CD4-positive, alpha-beta T cell treated with Interleukin-6 at 100 ng/mL for 8 hours (primary cell): ENCODE measurements at regions not wholly inside any gene's neighbourhood (a gene's known extent, or its start where the extent isn't known, plus 50 kb on each side); places are given as distances from the start of the nearest gene placed in this dataset.

Experiments
- DNase-seq: peaks from one replicate; pipeline ENCODE4 v3.0.0-alpha.2; 2020; ENCODE audit warnings: mixed read lengths, low spot score

- no peak for DNase-seq
Measured at GRCh38 chr2:134124047-134124753, 129.7 kb upstream of the MGAT5 start.

DNA sequence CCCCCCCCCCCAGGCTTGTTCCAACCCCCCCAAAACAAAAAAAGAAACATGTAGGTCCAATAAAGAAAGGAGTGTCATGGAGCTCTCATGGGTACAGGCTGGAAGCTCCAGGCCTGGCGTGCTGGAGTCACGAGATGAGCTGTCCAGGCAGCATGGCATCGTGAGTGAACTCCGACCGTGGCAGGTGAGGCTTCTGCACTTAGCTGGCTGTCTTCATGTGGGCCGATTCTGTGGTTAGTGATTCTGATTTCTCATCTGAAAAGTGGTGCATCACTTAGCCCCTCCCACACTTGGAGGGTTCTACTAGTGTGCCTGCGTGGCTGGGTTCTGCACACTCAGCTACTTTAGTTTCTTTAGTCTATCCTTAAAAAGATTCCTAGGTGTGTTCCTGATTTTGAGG is 126.4 kb upstream of the MGAT5 start:
- DNase-seq = peak; percentile 62

DNA sequence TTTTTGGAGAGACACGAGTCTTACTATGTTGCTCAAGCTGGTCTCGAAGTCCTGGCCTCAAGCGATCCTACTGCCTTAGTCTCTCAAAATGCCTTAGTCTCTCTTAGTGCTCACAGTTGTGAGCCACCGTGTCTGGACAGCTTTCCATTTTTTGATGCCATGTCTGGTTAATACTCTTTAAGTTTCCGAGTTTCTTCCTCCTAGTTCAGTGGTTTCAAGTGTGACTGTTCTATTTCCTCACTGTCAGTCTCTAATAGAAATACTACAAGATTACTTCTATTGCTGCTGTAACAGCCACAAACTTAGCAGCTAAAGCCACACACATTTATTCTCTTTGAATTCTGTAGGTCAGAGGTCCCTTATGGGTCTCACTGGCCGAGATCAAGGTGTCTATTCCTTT is 125.1 kb upstream of the MGAT5 start:
- DNase-seq = no peak

GRCh38 chr2:134129900-134130537 is 123.9 kb upstream of the MGAT5 start:
- no peak for DNase-seq

GRCh38 chr2:134131681-134132489 is 122.0 kb upstream of the MGAT5 start:
- DNase-seq = no peak

DNA sequence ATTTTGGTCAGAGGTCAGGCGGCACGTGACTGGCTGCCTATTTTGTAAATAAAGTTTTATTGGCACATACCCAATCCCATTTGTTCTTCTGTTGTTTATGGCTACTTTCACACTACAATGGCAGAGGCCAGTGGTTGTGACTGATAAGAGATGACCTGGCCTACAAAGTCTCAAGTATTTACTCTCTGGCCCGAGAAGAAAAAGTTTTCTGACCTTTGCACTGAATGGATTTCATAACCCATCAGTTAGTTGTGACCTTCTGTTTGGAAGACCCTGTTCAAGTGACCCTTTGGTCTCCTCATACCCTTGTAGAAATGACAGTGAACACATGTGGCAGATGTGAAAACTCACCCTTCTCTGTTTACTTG is 121.4 kb upstream of the MGAT5 start:
- DNase-seq = no peak

- DNase-seq = no peak
Measured at GRCh38 chr2:134133622-134134312, 120.1 kb upstream of the MGAT5 start.

- DNase-seq = no peak
Measured at GRCh38 chr2:134134313-134134706, 119.6 kb upstream of the MGAT5 start.

GRCh38 chr2:134134827-134135226 is 119.0 kb upstream of the MGAT5 start:
- no peak for DNase-seq

DNA sequence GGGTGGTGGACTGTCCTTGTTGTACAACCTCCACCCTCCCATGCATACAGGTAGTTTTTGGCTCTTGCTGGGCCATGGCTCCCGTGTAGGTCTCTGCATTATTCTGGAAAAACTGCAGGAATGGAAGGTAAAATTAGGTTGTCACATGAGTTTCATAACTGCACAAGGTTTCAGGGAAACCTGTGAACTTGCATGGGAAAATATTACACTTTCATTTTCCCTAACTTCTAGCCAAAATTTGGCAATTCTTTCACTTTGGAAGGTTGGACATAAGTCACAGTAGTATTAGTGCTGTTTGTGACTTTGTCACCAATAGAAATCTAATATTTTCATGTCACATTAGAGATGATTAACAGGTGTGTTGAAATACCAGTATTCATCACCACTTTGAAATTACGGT is 118.1 kb upstream of the MGAT5 start:
- DNase-seq = no peak

GRCh38 chr2:134136731-134137130 is 117.1 kb upstream of the MGAT5 start:
- DNase-seq = no peak

DNA sequence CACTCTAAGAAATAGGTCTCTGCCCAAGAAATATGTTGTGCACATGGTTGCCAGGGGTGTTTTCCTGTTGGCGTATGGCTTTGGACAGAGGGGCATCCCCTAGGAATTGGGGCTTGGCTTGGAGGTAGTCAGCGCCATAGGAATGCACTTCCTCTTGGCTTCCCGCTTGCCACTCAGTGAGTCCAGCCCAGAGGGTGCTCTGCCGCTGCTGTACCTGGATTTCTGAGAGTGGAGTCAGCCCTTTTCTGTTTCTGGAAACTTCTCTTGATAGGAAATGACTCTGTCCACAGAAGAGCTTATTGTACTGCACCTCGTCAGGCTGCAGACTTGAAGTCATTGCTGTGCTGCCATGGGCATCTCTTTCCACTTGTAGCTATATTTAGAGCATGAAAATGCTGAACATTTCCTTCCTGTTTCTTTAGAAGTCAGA is 116.7 kb upstream of the MGAT5 start:
- DNase-seq = no peak

GRCh38 chr2:134138115-134138514 is 115.8 kb upstream of the MGAT5 start:
- no peak for DNase-seq

DNA sequence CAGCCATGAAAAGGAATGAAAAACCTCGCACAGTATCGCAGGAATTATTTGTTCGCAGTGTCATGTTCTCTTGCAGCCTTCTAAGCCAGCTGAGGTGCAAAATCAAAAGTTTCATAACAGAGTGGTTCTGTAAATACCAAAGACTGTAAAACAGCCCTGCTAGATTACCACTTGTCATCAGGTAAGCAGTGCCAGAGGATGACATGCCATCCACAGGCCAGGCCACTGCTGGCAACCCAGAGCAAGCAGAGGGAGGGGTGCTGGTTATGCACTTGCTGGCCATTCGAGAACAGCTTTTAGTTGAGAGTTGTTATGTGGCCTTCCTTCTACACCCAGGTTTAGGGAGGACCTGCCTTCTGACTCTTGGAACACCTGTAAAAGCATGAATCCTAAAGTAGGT is 114.3 kb upstream of the MGAT5 start:
- DNase-seq = no peak

- DNase-seq = no peak
Measured at GRCh38 chr2:134140251-134140661, 113.6 kb upstream of the MGAT5 start.

DNA sequence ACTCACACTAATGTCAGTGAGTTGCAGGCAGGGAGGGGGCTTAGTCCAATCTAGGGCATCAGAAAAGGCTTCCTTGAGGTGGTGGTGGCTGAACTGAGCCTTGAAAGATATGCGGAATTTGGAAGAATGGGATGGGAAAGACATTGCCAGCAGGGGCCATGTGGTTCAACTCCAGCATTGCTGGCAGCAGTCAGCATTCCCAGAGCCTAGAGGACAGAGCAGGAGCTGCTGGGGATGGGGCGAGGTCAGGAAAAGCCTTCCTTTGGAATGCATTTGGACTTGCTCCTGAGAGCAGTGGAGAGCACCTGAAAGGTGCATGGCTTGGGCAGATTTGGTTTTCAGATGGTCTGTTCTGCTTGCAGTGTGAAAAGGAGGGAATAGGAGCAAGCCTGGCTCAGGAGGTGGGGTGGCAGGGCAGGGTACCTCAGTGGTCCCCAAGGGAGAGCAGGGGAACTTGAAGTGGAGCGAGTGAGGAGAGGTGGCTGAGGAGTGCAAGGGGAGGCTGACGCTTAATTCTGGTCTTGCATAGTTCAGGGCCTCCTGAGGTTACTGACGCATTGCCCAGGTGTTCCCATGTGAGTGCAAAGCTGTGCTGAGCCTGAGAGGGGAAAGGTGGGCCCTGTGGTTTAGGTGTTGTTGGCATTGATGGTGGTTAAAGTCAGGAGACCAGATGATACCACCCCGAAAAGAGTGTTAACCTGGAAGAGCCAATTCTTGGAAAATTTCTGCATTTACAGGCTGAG is 112.1 kb upstream of the MGAT5 start:
- no peak for DNase-seq

GRCh38 chr2:134142341-134142738 is 111.5 kb upstream of the MGAT5 start:
- DNase-seq = no peak

- no peak for DNase-seq
Measured at GRCh38 chr2:134142903-134143302, 111.0 kb upstream of the MGAT5 start.

DNA sequence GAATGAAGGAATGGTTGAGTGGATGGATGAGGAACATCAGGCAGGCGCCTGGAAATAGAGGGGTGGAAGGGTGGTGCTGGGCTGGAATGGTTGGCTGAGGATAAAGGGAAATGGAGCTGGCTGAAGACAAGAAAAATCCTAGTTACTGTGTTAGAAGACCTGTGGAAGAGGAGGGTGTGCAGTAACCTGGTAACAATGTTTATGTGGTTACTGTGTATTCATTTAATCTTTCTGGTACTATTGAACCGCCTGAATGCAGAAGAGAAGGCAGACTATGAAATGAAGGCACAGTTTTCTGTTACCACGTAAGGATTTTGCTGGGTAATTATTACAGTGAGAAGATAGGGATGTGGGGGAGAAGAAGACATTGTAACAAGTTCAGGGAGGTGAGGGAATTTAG is 110.3 kb upstream of the MGAT5 start:
- DNase-seq = no peak

DNA sequence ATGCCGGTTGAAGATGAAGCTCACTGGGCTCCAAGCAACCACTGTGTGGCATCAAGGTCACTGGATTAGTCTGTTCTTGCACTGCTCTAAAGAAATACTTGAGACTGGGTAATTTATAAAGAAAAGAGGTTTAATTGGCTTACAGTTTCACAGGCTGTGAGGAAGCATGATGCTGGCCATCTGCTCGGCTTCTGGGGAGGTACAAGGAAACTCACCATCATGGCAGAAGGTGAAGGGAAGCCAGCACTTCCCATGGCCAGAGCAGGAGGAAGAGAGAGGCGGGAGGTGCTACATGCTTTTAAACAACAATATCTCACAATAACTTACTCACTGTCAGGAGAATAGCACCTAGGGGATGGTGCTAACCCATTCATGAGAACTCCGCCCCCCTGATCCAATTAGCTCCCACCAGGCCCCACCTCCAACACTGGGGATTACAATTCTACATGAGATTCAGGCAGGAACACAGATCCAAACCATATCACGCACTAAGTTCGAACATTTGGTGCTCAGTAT is 109.7 kb upstream of the MGAT5 start:
- no peak for DNase-seq

- DNase-seq = no peak
Measured at GRCh38 chr2:134144651-134145050, 109.2 kb upstream of the MGAT5 start.

GRCh38 chr2:134145519-134145918 is 108.4 kb upstream of the MGAT5 start:
- DNase-seq = no peak
